GM04504 (cell line): ENCODE measurements at regions not wholly inside any gene's neighbourhood (a gene's known extent, or its start where the extent isn't known, plus 50 kb on each side); places are given as distances from the start of the nearest gene placed in this dataset.
"Not testable (repeated sequence)": the region's sequence is repeated elsewhere in the genome, so short reads cannot be mapped to it uniquely, and the experiment has no call there.

Experiments
- DNase-seq: peaks from one replicate; pipeline ENCODE4 v3.0.0-alpha.2; 2012; ENCODE audit warnings: low read depth

DNA sequence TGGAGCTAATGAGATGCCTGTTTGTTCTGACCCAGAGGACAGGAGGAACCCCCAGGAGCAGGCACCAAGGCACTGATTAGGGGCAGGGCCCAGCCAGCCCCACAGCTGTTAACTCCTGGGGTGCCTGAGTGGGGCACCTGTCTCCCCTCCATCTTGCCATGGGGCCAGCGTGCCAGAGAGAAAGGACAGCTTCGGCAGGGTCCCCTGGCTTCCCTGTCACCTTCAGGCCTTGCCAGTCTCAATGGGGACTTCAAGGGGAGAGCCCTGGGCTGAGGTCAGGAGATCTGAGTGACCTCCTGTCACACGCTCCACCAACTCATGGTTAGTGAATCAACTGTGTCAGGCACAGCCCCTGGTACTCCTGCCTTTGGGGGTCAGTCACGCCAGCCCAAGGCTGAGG lies 152.7 kb upstream of the MVB12B start:
- no peak for DNase-seq

GRCh38 chr9:126183266-126183665 lies 143.4 kb upstream of the MVB12B start:
- no peak for DNase-seq

DNA sequence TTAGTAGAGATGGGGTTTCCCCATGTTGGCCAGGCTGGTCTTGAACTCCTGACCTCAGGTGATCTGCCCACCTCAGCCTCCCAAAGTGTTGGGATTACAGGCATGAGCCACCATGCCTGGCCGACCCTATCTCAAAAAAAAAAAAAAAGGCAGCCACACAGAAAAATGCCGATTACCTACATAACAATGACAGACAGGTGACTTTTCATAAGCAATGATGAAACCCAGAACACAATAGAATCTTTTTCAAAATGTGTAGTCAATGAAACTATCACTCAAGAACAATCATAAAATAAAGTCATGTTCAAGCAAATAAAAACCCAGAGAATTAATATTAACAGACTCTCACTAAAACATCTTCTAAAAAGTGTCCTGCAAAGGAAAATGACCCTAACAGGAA lies 135.6 kb upstream of the MVB12B start:
- DNase-seq: not testable (repeated sequence)

- no peak for DNase-seq
Measured at GRCh38 chr9:126198854-126199253, 127.8 kb upstream of the MVB12B start.

- no peak for DNase-seq
Measured at GRCh38 chr9:126203313-126203712, 123.3 kb upstream of the MVB12B start.

- no peak for DNase-seq
Measured at GRCh38 chr9:126204197-126204596, 122.4 kb upstream of the MVB12B start.

- no peak for DNase-seq
Measured at GRCh38 chr9:126204708-126205225, 121.9 kb upstream of the MVB12B start.

- DNase-seq: no peak
Measured at GRCh38 chr9:126205265-126205664, 121.4 kb upstream of the MVB12B start.

DNA sequence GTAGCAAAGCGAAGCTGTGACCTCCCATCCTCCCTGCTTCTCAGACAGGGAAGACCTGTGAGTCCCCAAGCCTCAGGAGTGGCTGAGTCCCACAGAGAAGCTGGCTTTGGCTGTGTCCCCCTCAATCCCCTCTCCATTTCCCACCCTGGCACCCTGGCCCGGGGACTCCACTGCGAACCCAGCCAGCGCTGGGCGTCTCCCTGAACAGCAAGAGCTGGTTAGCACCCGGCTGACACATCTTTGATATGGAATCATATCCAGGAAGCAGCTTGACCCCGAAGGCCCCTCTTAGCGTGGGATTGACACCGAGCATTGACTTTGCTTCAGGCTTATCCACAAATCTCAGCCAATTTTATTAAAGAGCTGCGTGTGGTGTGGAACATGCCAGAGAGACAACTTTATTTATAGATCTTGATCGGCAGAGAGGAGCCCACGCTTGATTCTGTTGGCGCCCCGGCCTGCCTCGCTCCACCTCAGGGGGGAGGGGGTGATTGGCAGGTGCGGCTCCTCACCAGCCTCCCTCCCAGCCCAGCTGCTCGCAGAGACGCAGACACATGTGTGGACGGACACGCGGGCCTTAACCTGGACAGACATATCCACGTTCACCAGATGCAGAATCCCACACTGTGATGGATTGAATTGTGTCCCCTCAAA lies 120.7 kb upstream of the MVB12B start:
- DNase-seq: no peak

GRCh38 chr9:126207256-126207655 lies 119.4 kb upstream of the MVB12B start:
- DNase-seq: no peak

- DNase-seq: no peak
Measured at GRCh38 chr9:126208216-126208758, 118.3 kb upstream of the MVB12B start.

- DNase-seq: no peak
Measured at GRCh38 chr9:126211441-126212074, 115.1 kb upstream of the MVB12B start.

DNA sequence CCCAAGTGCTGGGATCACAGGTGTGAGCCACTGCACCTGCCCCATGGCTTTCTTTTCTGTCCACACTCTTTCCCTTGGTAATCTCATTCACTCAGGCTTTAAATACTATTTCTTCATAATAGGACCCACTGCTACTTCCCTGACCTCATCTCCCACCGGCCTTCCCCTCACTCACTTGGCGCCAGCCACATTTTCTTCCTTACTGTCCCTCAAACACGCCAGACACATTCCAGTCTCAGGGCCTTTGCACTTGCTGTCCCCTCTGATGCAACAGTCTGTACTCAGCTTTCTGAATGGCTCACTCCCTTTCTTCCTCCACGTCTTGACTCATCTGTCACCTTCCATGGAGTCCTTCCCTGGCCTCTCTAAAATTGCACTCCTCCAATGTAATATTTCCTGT lies 111.1 kb upstream of the MVB12B start:
- no peak for DNase-seq

DNA sequence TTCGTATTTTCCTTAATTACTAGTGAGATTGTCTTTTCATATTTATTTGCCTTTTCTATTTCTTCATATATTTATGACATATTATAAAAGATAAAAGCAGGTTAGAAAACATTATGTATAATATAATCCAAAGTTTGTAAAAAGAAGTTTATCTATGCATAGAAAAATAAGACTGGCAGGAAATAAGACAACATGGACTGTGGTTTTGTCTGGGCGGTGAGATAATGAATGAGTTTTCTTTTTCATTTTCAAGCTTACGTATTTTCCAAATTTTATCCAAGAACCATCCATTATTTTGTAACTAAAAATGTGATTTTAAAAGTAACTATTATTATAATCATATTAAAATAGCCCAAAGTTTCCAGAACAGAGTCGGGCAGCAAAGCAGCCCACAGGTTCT lies 109.8 kb upstream of the MVB12B start:
- DNase-seq: no peak

- DNase-seq: no peak
Measured at GRCh38 chr9:126217250-126217653, 109.4 kb upstream of the MVB12B start.

- no peak for DNase-seq
Measured at GRCh38 chr9:126217797-126218196, 108.8 kb upstream of the MVB12B start.

DNA sequence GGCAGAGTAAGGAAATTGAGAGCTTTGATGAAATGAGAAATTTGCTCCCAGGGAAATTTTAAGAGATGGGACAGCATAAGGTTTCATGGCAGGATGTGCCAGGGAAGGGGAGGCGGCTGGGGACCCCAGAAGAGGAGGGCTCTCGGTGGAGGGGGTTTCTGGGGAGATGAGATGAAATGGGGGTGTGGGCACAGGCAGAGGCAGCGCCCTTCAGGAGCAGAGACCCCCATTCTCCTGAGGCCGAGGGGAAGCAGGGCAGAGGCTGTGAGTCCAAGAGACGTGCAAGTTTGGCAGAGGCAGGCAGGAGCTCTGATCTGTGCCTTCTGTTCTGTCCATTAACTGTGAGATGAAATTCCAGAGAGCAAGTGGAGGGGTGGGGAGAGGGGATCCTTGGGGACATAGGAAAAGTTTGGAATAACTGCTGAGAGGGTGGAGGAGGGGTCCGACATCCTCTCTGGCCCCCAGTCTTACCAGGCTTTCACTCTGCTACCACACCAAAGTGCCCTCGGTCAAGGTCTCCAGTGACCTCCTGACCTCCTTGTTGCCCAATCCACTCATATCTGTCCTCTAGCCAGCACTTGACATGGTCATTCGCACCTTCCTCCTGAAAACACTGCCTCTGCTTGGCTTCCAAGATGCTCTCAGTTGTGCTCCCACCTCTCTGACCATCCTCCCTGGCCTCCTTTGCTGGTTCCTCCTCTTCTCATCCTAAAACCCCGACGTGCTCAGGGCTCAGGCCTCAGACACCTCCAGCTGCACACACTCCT lies 108.1 kb upstream of the MVB12B start:
- no peak for DNase-seq

DNA sequence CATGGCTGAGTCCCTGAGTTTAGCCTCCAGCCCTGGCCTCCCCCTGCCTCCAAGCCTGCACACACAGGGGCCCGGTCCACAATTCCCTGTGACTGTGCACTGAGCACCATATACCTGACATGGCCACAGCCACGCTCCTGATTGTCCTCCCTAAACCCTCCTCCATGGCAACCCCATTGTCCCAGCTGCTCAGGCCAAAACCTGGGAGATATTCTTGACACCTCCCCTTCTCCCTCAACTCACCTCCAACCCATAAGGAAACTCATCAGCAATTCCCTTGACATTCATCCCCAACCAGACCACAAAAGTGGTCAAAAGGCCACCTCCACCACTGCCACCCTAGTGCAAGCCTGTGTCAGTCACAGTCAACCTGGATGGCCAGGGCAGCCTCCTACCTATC lies 107.5 kb upstream of the MVB12B start:
- no peak for DNase-seq

DNA sequence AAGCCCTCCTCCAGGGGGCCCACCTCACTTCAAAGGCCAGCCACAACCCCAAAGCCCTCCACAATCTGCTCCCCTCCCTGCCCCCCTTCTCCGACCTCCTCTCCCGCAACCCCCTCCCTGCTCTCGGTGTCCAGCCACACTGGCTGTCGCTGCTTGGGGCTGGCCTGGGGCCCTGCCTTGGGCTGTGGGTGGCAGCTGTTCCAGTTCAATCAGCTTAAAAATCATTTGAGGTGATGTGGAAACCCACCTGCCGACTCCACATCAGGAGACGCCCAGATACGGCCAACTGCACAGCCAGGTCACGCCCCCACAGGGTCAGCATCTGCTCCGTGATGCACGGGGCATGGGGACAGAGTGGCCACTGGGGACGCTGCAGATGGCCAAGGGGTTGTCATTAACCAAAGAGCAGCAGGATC lies 107.0 kb upstream of the MVB12B start:
- no peak for DNase-seq

DNA sequence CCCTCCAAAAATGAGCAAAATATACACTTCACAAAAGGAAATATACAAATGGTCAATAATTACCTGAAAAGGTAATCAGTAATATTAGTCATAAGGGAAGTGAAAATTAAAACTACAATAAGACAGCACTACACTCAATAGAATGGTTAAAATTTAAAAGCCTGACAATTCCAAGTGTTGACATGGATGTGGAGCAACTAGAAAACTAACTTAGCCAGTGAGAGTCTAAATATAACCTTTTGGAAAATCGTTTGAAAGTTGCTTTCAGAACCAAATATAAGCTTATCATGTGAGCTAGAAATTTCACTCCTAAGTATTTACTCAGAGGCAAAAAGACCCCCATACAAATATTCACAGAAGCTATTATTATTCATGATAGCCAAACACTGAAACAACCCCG lies 105.1 kb upstream of the MVB12B start:
- DNase-seq: no peak

- no peak for DNase-seq
Measured at GRCh38 chr9:126222363-126222834, 104.2 kb upstream of the MVB12B start.

DNA sequence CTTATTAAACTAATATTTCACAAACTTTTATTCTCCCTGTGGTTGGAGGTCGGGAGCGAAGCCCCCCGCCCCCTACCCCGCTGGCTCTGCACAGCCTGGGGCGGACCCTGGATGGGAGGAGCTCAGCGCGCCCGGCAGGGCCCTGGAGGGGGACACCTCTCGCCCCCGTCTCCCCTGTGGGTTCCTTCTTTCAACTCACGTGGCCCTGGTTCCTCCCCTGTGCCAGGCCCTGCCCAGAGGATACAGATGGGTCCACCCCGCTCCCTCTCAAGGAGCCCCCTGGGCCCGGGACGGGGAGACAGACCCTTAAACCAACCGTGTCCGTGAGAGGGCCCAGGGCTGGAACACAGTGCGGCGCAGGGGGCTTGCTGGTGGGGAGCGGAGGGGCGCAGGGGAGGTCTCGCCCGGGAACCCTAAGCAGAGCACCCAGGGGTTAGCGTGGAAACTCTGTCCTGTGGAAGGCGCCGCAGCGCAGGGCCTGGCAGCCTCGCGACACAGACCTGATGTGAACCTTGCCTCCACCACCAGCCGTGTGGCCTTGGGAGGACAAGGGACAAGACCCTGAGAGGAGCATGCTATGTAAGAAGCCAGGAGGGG lies 103.7 kb upstream of the MVB12B start:
- no peak for DNase-seq
